Keratinocyte (primary cell): ENCODE measurements at regions not wholly inside any gene's neighbourhood (a gene's known extent, or its start where the extent isn't known, plus 50 kb on each side); places are given as distances from the start of the nearest gene placed in this dataset.

Source experiments
- DNase-seq: peaks from one replicate; pipeline ENCODE4 v3.0.0-alpha.2; 2011; ENCODE audit warnings: low read depth, missing footprints, low spot score
- FAIRE-seq: peaks from 2 replicates; lab custom pipeline; 2011; peaks lifted over from hg19 to GRCh38; lab: Jason Lieb, UNC
- H2AFZ ChIP-seq: 2 replicates; pipeline ENCODE4 v1.6.0; 2012; ENCODE audit warnings: low read length, control low read depth, inconsistent platforms; ENCODE audit not compliant: control insufficient read depth
- H3K27ac ChIP-seq: 2 replicates; pipeline ENCODE4 v1.5.1; 2011; ENCODE audit warnings: low read length; ENCODE audit not compliant: control insufficient read depth, insufficient read depth
- H3K27me3 ChIP-seq: 3 replicates; pipeline ENCODE4 v1.6.0; 2011; ENCODE audit warnings: low read length; ENCODE audit not compliant: control insufficient read depth, insufficient read depth; ENCODE audit errors: extremely low read depth
- H3K36me3 ChIP-seq, 2 experiments: 2 replicates in 1 of 2; 3 replicates in 1 of 2; pipeline ENCODE4 v1.5.1; 2011; ENCODE audit warnings: low read length in 2 of 2, mild to moderate bottlenecking in 1 of 2; ENCODE audit not compliant: control insufficient read depth in 2 of 2, insufficient read depth in 2 of 2; ENCODE audit errors: extremely low read depth in 1 of 2
- H3K4me1 ChIP-seq: 3 replicates; pipeline ENCODE4 v1.5.1; 2011; ENCODE audit warnings: low read length; ENCODE audit not compliant: control insufficient read depth, insufficient read depth; ENCODE audit errors: extremely low read depth
- H3K4me2 ChIP-seq: 3 replicates; pipeline ENCODE4 v1.6.0; 2011; ENCODE audit warnings: low read depth, low read length; ENCODE audit not compliant: control insufficient read depth, insufficient read depth; ENCODE audit errors: extremely low read depth
- H3K4me3 ChIP-seq, 3 experiments: fragments of 200-600 bp in 1 of 3; sonication (generic) in 1 of 3; 2 replicates in 2 of 3; 3 replicates in 1 of 3; pipeline ENCODE4 v1.5.1; 2011 to 2016; ENCODE audit warnings: low read length in 3 of 3, mild to moderate bottlenecking in 3 of 3, control low read depth in 2 of 3, inconsistent platforms in 1 of 3, low read depth in 1 of 3, mixed read lengths in 1 of 3, mixed run types in 1 of 3, moderate library complexity in 1 of 3; ENCODE audit not compliant: control insufficient read depth in 2 of 3, insufficient read depth in 2 of 3; ENCODE audit errors: extremely low read depth in 1 of 3
- H3K79me2 ChIP-seq: 2 replicates; pipeline ENCODE4 v1.6.0; 2012; ENCODE audit warnings: low read length; ENCODE audit not compliant: control insufficient read depth, insufficient read depth
- H3K9ac ChIP-seq: 3 replicates; pipeline ENCODE4 v1.6.0; 2011; ENCODE audit warnings: low read length; ENCODE audit not compliant: control insufficient read depth, insufficient read depth; ENCODE audit errors: extremely low read depth
- H3K9me1 ChIP-seq: 3 replicates; pipeline ENCODE4 v1.6.0; 2011; ENCODE audit warnings: low read length; ENCODE audit not compliant: control insufficient read depth, insufficient read depth; ENCODE audit errors: extremely low read depth
- H3K9me3 ChIP-seq: 2 replicates; pipeline ENCODE4 v1.5.1; 2012; ENCODE audit warnings: low read depth, low read length; ENCODE audit not compliant: control insufficient read depth
- H4K20me1 ChIP-seq: 3 replicates; pipeline ENCODE4 v1.6.0; 2011; ENCODE audit warnings: low read length; ENCODE audit not compliant: control insufficient read depth, insufficient read depth; ENCODE audit errors: extremely low read depth
- EZH2 ChIP-seq: IDR thresholded peaks from one replicate; pipeline ENCODE4 v1.6.1; 2012; ENCODE audit warnings: inconsistent platforms, mild to moderate bottlenecking, low read length, moderate library complexity
- dilution Hi-C: fragments of 300-500 bp; cut with MboI; formaldehyde crosslinking; loops from one replicate; pipeline ENCODE4 v1.7.0; 2020; ENCODE audit warnings: low sequenced_read_pairs; ENCODE audit not compliant: extremely low pct_ligation_motif_present
- TF ChIP-seq, protein P1 (sequence below), 3 experiments: IDR thresholded peaks in 1 of 3; conservative IDR thresholded peaks in 1 of 3; optimal IDR thresholded peaks in 1 of 3; 2 replicates in 2 of 3; 3 replicates in 1 of 3; pipeline versions ENCODE3 to v1.5.1; 2011; ENCODE audit warnings: low read length in 3 of 3, mild to moderate bottlenecking in 3 of 3, moderate library complexity in 2 of 3, control low read depth in 1 of 3, inconsistent platforms in 1 of 3; ENCODE audit not compliant: insufficient read depth in 2 of 3; ENCODE audit errors: extremely low read depth in 1 of 3

DNA sequence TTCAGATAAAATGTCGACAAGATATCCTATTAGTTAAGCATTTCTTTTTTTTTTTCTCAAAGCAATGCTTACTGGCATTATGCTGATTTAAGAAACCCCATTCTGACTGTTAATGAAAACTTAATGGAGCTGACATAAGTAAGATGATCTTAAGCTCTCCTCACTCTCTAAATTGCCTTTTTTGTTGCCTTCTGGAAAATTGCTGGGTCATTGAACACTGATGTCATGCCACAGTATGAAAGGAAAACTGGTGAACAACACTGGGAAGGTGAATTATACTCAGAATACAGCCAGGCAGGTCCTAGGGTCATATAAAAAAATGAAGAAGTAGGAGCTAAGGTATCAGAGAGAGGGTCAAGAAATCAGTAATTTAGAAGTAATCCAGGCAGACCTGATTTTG is 179.9 kb downstream of the BTG1 start:
- Histone ChIP-seq H3K4me2 (no peak overlapping the region), H2AFZ (no peak overlapping the region), H3K9me1 (no peaks in the 10 kb centered on the region), H4K20me1 (no peaks in the 10 kb centered on the region), H3K27me3 (no peaks in the 10 kb centered on the region), H3K4me1 (no peaks in the 10 kb centered on the region), H3K9ac (no peak overlapping the region), H3K9me3 (no peaks in the 10 kb centered on the region), H3K79me2 (no peaks in the 10 kb centered on the region), H3K4me3 (no peak overlapping the region), H3K36me3 (no peaks in the 10 kb centered on the region), H3K27ac (no peak overlapping the region)
- DNase-seq: no peak
- dilution Hi-C loops: no loop called here
- FAIRE-seq: no peak
- TF ChIP-seq, protein P1, sequence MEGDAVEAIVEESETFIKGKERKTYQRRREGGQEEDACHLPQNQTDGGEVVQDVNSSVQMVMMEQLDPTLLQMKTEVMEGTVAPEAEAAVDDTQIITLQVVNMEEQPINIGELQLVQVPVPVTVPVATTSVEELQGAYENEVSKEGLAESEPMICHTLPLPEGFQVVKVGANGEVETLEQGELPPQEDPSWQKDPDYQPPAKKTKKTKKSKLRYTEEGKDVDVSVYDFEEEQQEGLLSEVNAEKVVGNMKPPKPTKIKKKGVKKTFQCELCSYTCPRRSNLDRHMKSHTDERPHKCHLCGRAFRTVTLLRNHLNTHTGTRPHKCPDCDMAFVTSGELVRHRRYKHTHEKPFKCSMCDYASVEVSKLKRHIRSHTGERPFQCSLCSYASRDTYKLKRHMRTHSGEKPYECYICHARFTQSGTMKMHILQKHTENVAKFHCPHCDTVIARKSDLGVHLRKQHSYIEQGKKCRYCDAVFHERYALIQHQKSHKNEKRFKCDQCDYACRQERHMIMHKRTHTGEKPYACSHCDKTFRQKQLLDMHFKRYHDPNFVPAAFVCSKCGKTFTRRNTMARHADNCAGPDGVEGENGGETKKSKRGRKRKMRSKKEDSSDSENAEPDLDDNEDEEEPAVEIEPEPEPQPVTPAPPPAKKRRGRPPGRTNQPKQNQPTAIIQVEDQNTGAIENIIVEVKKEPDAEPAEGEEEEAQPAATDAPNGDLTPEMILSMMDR (optimal IDR thresholded peaks at IDR 0.05 in 1 of 3, IDR thresholded peaks at IDR 0.05 in 1 of 3, conservative IDR thresholded peaks at IDR 0.05 in 1 of 3; ENCODE audit: extremely low read depth in 1 of 3, insufficient read depth in 2 of 3, low read length in 3 of 3): no peak
- no peak for TF ChIP-seq EZH2

- H3K36me3 ChIP-seq: no peaks in the 10 kb centered on the region
- H3K9me1 ChIP-seq: no peaks in the 10 kb centered on the region
- no peaks in the 10 kb centered on the region for H3K79me2 ChIP-seq
- DNase-seq (no peak), FAIRE-seq (no peak)
- dilution Hi-C loops: no loop called here
- H4K20me1 ChIP-seq: no peaks in the 10 kb centered on the region
- H3K9ac ChIP-seq: no peak overlapping the region
- H3K9me3 ChIP-seq: no peaks in the 10 kb centered on the region
- H3K4me3 ChIP-seq: no peak overlapping the region
- H3K27ac ChIP-seq: no peak overlapping the region
- no peaks in the 10 kb centered on the region for H3K27me3 ChIP-seq
- H3K4me2 ChIP-seq: no peak overlapping the region
- no peaks in the 10 kb centered on the region for H3K4me1 ChIP-seq
- TF ChIP-seq, protein P1 (optimal IDR thresholded peaks at IDR 0.05 in 1 of 3, IDR thresholded peaks at IDR 0.05 in 1 of 3, conservative IDR thresholded peaks at IDR 0.05 in 1 of 3; ENCODE audit: extremely low read depth in 1 of 3, insufficient read depth in 2 of 3, low read length in 3 of 3): no peak
- no peak for TF ChIP-seq EZH2
- H2AFZ ChIP-seq: no peak overlapping the region
Observed at GRCh38 chr12:91964501-91964900, 181.1 kb downstream of the BTG1 start.
